ENCODE measurements at regions not wholly inside any gene's neighbourhood (a gene's known extent, or its start where the extent isn't known, plus 50 kb on each side); places are given as distances from the start of the nearest gene placed in this dataset.

DNA sequence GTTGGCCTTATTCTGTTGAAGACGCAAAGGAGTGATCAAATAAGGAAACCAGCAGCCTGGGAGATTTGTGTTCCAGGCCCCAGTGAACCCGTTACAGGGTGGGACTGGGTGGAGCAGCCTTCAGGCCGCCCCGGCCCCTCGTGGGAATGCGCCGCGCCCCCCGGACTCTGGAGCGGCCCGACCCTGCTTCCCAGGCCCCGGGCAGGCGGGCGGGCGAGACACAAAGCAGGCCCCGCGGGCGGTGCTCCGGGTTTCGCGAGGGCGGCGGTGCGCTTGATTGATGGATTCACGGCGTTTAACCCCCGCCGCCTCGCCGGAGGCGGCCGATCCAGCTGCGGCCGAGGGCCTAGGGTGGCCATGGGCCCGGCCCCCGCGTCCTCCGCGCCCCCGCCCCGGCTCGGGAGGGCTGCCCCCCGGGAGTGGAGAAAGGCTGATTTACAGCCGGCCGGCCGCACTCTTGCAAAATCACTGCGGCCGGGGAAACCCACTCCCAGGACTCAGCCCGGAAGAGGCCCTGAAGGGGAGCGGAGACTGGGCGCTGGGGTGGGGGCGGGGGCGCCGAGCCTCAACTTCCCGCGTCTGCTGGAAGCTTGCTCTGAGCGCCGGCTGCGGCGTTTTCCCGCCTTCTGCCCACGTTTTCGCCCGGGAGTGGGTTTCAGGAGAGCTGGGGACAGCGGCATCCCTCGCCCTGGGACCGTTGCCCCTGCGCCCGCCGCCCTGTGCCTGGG lies 299.6 kb upstream of the NFE2L3 start:
- DNase-seq: no peak

DNA sequence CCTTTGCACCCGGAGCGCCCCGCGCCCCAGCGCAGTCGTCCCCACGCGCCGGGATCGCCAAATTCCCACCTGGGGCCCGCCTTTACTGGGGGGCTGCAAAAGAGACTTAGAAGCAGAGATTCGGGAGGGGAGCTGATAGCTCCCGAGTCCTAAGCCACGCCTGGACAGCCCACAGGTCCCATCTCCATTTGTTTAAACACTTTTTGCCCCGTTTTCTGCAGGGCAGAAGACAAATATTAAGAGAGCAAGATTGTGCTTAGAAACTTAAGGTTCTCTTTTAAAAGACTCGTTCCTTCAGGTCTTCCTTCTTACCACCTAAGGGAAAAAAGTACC lies 299.1 kb upstream of the NFE2L3 start:
- no peak for DNase-seq

DNA sequence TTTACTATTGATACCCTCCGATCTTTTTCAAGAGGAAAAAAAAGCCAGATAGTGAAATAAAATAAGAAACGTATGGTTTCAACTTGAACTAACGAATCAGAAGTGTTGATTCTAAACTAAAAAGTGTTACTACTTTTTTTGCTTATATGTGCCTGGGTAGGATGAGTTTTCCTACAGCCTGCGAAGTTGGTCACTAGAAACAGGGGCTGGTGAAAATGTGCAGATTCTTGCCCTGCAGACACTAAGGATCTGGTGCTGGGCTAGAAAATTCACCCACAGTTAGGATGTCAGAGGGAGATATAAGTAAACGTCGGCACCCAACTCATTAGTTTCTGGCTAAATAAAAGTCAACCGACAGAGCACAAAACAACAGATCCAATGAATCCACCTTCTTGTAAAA lies 298.7 kb upstream of the NFE2L3 start:
- no peak for DNase-seq

DNA sequence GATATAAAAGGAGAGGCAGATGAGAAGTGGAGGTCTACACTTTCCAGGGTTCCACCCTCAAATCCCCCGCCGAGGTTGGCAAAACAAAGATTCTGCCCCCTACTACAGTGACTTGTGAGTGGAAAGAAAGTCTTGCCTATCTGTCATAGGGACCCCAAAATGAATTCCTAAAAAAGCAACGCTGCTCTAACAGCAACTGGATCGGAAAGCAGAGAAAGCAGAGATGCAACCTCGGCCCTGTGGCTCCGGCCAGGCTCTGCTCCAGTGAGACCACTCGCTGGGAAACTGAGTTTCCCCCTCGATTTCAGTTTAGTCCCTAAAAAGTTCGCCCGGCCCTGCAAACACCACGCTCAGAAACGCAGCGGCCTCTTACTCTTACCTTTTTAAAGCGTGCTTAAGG lies 297.9 kb upstream of the NFE2L3 start:
- DNase-seq: no peak

DNA sequence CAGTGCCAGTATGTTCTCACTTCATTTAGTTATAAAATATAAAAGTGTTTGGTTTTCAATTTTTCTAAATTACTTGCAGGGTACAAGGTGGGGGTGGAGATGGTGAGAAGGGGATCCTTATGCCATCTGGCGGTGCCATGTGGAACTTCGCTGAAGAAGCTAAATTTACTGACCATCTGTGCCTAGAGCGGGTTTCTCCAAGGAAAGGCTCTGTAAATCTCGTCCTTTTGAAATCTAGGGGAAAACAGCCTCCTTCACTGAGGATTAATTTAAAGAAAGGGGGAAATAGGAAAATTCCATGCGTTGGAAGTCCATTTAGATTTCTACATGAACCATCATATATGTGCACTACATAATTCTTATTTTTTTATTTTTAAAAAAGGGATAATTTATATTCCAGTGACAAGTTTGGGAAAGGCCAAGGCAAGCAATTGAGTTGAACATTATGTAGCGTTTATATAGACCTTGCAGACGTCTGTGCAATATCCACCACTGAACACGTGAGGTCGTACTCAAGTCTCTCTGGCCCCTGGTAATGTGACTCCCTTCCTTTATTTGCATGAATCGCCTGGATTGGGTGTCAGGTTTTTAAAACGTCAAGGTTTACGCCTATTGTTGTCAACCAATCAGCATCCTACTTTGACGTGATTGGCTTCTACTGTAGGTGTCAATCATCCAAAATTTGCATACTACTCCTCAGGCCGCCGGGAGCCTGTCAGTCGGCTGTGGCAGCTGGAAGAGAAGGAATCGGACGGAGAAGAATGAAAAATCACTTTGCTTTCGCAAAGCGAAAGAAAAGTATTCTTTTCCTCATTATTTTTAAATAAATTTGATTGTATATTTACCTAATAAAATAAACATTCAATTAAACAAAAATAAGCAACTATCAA lies 297.1 kb upstream of the NFE2L3 start:
- no peak for DNase-seq

DNA sequence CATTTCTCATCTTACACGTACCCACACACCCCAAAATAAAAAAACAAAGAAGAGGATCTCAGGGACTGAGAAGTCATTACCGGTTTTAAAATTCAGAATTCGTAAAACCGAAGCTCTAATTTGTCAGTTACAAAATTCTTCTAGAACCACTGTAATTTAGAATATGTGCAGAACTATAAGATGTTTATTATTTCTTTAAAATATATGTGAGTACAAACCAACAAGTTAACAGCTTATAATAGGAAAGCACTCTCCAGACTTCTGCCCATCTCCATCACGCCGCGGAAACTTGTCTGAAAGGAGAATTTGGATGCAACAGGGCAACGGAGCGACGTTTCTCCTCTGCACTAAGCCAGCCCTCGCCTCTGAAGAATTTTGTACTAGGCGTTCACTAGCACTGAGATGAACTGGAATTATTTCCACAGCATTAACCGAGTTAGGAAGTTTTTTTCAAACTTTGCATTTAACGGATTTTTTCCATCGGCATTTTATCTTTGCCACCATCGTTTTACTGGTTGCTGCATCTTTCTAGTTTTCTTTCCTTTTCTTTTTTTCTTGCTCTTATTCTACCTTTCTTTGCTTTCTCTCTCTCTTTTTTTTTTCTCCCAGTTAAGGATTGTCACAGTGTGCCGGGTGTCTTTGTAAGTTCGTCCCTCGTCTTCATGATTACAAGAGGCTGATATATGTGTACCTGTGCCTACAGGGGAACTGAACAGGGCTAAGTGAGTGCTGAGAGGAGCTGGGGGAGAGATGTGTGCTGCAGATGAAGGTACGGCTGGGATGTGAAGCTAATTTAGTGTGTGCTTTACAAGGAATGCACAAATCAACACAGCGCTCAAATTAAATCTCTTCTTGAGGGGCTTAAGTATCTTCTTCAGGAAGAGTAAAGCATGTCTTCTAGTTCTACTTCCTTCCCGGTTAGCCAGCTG lies 295.9 kb upstream of the NFE2L3 start:
- no peak for DNase-seq

DNA sequence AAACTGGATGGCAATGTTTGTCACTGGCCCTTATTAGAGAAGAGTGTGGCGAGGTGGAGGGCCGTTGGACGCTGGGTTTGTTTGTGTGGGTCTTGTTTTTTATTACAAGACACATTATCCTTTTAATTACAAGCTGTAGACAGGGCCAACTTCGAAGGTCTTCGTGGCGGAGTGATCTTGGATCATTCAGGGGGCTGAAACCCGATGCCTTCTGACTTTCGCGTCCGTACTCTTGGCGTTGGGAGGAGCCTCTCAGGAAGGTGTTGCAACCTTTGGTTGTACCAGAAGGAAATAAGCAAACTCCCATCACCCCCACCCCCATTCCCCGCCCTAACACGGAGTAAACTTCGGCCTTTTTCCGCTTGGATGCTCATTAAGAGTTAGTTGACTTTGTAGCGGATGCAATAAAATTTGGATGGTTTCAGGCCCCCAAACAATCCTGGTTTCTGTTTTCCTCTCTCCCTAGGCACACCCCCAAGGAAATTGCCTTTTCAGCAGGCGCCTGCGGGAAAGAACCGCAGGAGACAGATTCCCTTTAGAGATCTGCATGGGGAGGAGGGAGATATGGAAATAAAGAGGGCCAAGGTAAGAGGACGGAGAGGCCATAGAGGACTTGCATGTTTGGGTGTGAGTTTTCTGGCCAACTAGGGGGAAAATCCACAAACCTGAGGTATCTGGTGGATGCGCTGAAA lies 294.5 kb upstream of the NFE2L3 start:
- DNase-seq: no peak

DNA sequence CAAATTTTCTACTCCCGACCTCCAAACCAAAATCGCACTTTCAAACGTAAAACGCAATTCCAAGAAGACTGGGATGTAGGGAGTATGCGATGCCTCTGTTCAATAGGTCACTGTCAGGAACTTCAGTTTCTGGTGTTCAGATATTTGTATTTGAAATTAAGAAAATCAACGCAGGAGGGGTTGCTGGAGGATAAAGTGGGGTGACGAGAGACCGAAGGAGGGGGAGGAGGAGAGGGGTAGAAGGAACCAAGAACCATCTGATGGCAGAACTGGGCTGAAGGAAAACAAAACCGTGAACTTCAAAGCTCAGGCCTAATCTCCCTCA lies 293.8 kb upstream of the NFE2L3 start:
- no peak for DNase-seq

DNA sequence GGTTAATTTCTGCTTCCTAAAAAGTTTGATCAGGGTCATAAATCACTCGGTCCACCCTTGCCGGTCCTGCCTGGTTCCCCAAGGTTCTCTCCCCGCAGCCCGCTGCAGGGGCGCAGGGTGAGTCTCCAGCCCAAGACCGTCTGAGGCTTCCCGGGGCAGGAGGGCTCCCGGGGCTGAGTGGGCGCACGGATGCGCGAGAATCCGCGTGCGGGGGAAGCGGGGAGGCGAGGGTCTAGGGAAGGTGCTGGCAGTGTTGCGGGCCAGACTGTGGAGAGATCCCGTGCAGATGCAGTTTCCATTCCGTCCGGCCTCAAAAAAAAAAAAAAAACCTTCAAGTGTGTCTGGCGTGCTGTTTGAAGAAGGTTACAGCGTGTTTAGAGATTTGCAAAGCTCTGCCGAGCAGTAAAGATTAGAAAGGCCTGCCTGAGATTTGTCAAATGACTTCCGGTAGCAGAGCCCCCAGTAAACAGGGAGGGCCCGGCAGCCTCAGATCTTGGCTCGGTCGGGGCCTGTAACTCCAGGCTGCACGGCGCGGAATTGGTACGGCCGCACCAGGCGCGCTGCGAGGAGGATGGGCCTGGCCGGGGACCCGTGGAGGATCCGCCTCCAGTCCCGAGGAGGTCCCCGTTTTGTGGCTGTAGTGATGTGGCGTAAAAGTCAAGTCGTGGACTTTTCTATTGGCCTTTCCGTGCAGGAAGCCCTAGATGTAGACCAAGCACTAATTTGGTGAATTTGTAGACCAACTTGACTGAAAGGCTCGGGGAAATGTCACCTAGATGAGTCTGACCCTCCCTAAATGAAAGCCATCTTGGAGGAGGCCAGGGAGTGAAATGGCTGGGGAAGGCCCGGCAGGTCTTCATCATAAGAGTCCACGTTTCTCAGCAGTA lies 293.2 kb upstream of the NFE2L3 start:
- DNase-seq: no peak

DNA sequence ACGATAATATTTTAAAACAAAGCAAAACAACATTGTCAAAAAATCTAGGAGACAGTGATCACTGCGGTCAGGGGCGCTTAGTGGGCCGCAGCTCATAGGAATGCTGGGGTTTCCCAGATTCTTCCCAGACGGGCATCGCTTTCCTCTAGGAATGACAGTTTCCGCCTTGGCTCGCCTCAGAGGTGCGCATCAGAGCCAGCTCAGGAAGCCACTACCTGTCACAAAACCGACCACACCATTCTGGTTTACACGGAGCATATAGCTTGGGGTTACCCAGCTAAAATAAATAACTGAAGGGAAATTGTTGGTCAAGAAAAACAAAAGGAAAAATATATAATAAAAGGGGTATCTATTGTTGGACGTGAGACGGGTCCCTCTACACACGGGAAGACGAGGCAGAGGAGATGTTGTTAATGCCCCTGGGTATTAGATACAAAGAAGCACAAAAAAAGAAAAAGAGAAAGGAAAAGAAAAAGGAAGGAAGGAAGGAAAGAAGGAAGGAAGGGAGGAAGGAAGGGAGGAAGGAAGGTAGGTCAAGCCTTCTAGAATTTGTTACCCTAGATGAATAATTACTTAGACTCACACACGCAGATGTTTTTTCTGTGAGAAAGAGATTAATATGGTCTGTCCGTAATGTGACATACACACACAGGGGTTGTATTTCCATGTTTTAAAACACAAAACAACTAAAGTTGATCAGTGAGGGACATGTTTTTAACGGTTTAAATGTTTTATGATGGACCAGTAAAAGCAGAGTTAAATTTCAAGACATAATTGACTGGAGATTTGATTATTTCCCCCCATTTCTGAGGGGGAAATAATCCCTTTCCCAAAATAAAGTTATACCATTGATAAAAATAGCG lies 292.4 kb upstream of the NFE2L3 start:
- DNase-seq: no peak

DNA sequence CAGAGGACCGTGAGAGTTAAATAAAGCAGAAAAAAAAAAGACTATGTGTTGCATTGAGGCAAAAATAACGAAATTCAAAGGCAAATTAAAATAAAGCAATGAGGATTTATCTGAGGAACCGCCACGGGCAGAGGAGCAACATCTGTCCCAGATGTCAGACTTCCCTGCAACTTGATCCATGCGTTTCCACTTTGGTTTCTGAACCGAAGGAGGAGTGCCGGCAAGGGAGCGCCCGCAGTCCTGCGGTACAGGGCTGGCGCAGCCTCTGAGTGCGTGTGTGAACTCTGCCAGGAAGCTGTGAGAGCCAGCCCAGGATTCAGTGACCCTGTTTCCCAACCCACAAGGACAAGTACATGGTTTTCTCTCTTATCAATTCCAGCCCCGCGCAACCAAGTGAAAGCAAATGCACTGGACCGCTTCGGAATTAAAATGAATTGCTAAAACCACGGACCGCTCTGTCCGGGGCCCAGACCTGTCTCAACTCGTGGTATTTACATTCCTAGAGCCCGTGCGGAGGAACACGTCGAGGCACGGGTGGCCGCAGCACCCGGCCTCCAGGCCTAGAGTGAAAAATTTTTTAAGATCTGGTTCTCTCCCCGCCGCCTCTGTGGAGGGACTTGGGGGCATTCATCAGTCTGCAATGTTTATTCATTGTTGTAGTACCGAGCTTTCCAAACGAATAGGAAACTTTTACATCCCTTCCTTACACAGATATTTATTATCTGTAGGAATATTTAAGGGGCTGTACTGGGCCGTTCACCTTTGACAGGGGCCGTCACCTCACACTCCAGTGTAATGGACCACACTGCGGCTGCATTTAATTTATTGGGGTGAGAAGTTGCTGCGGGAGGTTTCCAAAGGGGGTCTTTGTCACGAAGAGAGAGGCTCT lies 291.5 kb upstream of the NFE2L3 start:
- DNase-seq: no peak

DNA sequence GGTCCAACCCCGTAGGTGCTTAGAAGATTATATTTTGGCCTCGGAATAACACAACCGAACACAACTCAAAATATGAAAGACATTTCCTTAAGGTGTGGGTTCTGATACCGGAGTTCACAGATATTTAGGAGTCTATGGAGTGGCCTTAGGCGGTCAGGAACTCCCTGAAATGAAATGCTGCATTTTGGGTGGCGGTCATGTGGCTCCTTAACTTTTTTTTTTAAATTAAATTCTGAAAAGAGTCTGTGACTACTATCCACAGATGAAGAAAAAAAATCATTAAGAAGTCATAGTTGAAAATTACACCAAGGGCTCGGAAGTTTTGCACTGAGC lies 290.9 kb upstream of the NFE2L3 start:
- DNase-seq: no peak

DNA sequence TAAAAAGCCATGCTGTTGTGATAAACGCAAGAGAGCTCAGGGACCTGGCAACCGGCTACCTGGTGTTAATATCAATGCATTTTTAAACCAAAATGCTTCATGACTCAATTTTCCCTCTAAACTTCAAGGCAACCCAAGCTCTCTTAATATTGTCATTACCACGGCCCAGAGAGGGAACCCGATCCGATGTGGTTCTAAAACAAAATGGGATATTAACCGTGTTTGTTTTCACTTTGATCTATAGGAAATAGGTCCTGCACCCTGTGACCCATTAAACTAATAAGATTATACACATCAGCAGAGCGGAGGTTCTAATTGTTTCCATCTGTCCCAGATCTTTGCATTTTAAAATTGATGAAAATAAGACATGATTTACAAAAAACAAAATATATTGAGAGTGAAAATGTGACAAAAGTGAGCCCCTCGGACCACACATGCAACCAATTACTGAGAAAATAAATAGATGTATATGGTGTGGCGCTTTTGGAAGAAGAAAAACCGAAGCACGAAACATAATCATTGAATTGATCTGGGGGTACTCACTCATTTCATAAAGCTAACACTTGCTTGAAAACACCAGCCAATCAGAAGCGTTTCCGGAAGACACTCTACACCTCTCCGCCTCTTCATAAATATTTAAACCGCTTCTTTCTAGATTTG lies 290.3 kb upstream of the NFE2L3 start:
- DNase-seq: no peak

DNA sequence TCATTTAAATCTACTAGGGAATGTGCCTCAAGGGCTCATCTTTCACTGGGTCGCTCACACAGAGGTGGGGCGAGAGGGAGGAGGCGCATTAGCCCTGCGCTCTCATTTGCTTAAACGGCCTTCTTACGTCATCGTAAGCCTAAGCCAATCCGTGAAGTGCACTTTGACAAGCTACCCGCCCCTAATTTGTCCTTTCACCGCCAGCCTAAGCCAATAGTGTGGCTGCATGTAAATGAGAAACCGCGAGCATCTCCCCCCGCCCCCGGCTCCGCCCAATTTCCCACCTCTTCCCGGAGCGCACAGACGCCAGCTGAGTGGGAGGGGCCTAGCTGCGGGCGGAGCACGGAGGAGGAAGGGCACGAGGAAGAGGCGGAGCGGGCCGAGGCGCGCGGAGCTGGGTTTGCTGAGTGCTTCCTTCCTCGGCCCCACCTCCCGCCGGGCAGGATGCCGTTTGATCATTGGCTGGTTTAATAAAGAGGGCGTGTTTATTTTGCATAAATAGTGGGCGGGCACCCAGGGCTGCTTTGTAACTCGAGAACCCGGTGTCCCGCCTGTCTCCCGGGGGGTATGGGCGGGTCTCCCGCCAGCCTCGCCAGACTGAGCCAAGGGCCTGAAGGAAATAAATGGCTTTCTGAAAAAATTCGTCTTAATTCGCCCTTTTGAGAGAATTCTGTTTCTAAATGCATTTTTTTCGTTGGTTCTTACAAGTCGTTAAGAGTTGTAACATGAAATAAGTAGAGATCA lies 289.6 kb upstream of the NFE2L3 start:
- DNase-seq: peak; percentile 50

DNA sequence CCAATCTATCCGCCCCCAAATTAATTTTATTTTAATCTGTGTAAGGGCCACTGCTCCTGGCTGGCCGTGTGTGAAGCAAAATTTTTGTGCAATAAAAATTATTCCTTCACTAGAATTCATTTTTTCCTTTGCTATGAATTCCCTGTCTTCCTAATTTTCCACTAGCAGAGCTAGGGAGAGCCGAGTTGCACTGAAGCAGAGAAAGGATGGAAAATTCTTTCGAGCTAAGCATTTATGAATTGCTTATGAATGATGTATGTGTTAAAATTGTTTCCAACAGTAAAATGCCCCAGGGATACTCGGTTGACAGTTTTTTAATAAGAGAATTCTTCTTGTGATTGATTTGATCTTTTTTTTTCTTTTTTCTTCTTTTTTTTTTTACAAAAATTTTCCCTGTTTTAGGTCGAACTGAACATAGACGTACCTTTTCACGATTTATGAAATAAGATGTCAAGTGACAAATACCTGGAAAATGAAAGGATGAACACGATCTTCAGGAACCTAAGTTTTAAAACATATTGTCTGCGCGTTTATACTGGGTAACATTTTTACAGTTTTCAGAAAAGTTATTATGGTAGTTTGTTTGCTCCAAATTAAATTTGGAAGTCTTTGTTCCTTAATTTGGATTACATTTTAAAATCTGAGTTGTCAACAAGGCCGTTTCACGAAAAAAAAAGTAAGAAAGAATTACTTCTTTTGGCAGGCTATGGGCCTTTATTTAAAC lies 288.8 kb upstream of the NFE2L3 start:
- DNase-seq: no peak

DNA sequence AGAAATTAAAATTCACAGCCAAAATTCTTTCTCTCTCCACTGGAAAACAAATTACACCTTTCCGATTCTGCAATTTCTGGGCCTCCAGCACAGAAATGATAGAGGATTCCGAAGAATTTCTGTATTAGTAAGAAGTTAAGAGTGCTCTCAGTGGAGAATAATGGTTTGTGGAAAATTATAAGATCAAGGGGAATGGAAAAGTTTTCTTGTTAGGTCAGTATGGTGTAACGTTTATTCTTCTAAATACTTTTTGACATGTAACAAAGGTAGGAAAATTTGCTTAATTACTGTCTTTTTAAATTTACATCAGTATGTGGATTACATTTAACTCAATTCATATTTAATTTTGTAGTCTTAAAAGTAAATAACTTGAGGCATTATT lies 288.3 kb upstream of the NFE2L3 start:
- DNase-seq: no peak

DNA sequence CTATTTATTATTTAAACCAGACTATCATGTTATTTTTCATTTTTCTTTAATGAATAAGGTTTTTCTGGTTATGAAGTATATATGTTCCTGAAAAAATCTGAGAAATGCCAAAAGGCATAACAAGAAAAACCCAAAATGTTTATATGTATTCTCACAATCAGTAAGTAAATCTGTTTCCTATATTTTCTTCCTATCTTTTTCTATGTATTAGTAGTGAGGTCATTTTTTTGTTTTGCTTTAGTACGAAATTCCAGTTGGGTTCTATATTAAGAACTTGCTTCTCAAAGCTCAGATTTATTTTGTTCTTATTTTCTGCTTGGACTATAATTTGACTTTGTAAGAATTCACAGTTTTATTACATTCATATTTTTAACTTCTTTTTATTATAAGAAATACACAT lies 287.5 kb upstream of the NFE2L3 start:
- DNase-seq: no peak
